Osteoblast (primary cell): ENCODE measurements at regions not wholly inside any gene's neighbourhood (a gene's known extent, or its start where the extent isn't known, plus 50 kb on each side); places are given as distances from the start of the nearest gene placed in this dataset.

Source experiments
- DNase-seq: peaks from one replicate; pipeline ENCODE4 v3.0.0; 2011; ENCODE audit warnings: low spot score, mixed read lengths; ENCODE audit not compliant: insufficient read length; ENCODE audit errors: missing footprints
- H2AFZ ChIP-seq: 2 replicates; pipeline ENCODE4 v1.6.0; 2011; ENCODE audit warnings: mild to moderate bottlenecking, low read length
- H3K27ac ChIP-seq: 2 replicates; pipeline ENCODE4 v1.5.1; 2011; ENCODE audit warnings: mild to moderate bottlenecking, low read depth, low read length, moderate library complexity
- H3K27me3 ChIP-seq: 2 replicates; pipeline ENCODE4 v1.6.0; 2012; ENCODE audit warnings: mild to moderate bottlenecking, control low read depth, inconsistent platforms, low read length, moderate library complexity; ENCODE audit not compliant: insufficient read depth
- H3K36me3 ChIP-seq: 2 replicates; pipeline ENCODE4 v1.5.1; 2011; ENCODE audit warnings: mild to moderate bottlenecking, low read length, control low read depth, moderate library complexity; ENCODE audit not compliant: insufficient read depth
- H3K4me1 ChIP-seq: 2 replicates; pipeline ENCODE4 v1.5.1; 2011; ENCODE audit warnings: mild to moderate bottlenecking, low read length, control low read depth, moderate library complexity; ENCODE audit not compliant: insufficient read depth
- H3K4me2 ChIP-seq: 2 replicates; pipeline ENCODE4 v1.6.0; 2011; ENCODE audit warnings: mild to moderate bottlenecking, low read length; ENCODE audit not compliant: insufficient read depth
- H3K4me3 ChIP-seq: fragments of 200-600 bp; sonication (generic); 3 replicates; pipeline ENCODE4 v1.5.1; 2012; ENCODE audit warnings: mild to moderate bottlenecking, low read length, inconsistent platforms; ENCODE audit not compliant: insufficient read depth
- H3K79me2 ChIP-seq: 2 replicates; pipeline ENCODE4 v1.6.0; 2012; ENCODE audit warnings: mild to moderate bottlenecking, low read length, control low read depth, inconsistent platforms; ENCODE audit not compliant: insufficient read depth
- H3K9me3 ChIP-seq: 2 replicates; pipeline ENCODE4 v1.5.1; 2011; ENCODE audit warnings: low read depth, low read length, control low read depth
- H4K20me1 ChIP-seq: 2 replicates; pipeline ENCODE4 v1.6.0; 2012; ENCODE audit warnings: mild to moderate bottlenecking, low read length, control low read depth; ENCODE audit not compliant: insufficient read depth
- TF ChIP-seq, protein P1 (sequence below): IDR thresholded peaks from 2 replicates; pipeline ENCODE4 v1.5.1; 2011; ENCODE audit warnings: mild to moderate bottlenecking, low read depth, low read length, moderate library complexity; ENCODE audit errors: extremely low read depth

DNA sequence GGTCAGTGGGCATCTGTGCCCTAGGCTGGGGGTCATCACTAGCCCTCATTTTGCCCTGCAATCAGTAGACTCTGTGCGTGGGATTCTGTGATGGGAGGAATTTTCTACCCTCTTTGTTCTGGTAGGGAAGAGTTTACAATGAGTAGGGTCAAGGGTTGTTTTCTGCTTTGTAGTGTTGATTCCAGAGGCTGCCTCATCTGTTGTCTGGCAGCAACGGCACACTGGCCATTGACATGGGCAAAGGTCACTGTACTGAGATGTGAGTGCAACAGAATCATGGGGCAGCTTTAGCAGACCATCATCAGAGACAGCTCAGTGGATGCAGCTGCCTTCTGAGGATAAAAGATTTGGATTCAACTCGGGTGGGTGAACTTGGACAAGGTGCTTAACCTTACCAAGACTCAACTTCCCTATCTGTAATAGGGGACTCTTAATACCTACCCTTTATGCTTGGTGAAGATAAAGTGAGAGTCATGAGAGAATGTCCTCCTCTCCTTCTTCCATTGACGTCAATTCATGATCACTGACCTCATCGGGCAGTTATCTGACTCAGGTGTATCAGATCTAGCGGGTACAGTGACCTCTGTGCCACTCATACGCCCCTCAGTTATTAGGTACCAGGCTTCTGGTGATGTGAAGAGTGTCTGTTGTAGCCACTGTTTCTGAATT lies 127.5 kb downstream of the RPLP1 start:
- Histone ChIP-seq H3K79me2 (no peaks in the 10 kb centered on the region), H3K36me3 (no peaks in the 10 kb centered on the region), H3K9me3 (no peaks in the 10 kb centered on the region), H2AFZ (no peak overlapping the region), H4K20me1 (no peaks in the 10 kb centered on the region), H3K4me3 (no peak overlapping the region), H3K4me1 (no peaks in the 10 kb centered on the region), H3K4me2 (no peak overlapping the region), H3K27ac (no peak overlapping the region), H3K27me3 (peaks cover 42% of the 10 kb centered on the region)
- TF ChIP-seq, protein P1, sequence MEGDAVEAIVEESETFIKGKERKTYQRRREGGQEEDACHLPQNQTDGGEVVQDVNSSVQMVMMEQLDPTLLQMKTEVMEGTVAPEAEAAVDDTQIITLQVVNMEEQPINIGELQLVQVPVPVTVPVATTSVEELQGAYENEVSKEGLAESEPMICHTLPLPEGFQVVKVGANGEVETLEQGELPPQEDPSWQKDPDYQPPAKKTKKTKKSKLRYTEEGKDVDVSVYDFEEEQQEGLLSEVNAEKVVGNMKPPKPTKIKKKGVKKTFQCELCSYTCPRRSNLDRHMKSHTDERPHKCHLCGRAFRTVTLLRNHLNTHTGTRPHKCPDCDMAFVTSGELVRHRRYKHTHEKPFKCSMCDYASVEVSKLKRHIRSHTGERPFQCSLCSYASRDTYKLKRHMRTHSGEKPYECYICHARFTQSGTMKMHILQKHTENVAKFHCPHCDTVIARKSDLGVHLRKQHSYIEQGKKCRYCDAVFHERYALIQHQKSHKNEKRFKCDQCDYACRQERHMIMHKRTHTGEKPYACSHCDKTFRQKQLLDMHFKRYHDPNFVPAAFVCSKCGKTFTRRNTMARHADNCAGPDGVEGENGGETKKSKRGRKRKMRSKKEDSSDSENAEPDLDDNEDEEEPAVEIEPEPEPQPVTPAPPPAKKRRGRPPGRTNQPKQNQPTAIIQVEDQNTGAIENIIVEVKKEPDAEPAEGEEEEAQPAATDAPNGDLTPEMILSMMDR, result no peak
- DNase-seq, result no peak

DNA sequence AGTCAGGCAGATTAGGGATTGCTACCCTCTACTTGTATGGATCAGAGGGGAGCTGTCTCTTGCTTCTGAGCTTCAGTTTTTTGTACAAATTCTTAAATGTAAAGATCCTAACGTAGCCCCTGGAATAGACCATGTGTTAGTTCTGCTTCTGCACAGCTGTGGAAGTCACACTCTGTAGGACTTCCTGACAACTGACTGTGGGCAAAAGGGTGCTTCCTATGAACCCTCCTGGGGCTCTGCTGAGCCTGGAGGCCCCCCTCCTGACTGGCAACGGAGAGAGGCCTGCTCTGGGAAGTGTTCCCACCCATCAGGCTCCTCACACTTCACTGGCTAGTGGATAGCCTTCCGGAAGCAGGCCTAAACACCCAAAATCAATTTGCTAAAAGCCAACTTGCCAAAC lies 131.0 kb downstream of the RPLP1 start:
- H3K27ac ChIP-seq, result no peak overlapping the region
- H3K4me3 ChIP-seq, result no peak overlapping the region
- H3K4me1 ChIP-seq, result no peaks in the 10 kb centered on the region
- no peak for DNase-seq
- peaks cover 52% of the 10 kb centered on the region for H3K27me3 ChIP-seq
- TF ChIP-seq, protein P1, result no peak
- H3K79me2 ChIP-seq, result no peaks in the 10 kb centered on the region
- H3K9me3 ChIP-seq, result no peaks in the 10 kb centered on the region
- H3K36me3 ChIP-seq, result no peaks in the 10 kb centered on the region
- no peak overlapping the region for H3K4me2 ChIP-seq
- no peak overlapping the region for H2AFZ ChIP-seq
- no peaks in the 10 kb centered on the region for H4K20me1 ChIP-seq

DNA sequence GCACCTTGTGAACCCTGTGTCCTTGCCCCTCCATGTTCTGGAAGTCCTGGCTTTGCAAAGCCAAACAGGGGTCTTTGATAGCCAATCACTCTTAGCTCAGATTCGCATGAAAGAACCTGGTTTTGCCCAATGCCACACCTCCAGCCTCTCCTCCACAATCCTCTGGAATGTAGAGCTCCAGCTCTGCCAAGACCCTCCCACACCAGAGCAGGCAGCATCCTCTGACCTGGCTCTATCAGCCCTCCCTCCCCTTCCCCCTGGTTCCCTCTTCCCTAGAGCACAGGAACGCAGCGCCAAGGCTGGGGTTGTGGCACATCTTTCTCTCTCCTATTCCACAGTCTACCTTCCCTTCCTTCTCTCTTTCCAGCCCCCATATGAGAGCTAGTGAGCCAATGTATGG lies 133.3 kb downstream of the RPLP1 start:
- no peak overlapping the region for H3K27ac ChIP-seq
- no peak overlapping the region for H2AFZ ChIP-seq
- H3K79me2 ChIP-seq, result no peaks in the 10 kb centered on the region
- DNase-seq, result no peak
- H3K36me3 ChIP-seq, result no peaks in the 10 kb centered on the region
- H3K4me2 ChIP-seq, result no peak overlapping the region
- TF ChIP-seq, protein P1, result no peak
- no peaks in the 10 kb centered on the region for H3K9me3 ChIP-seq
- no peaks in the 10 kb centered on the region for H4K20me1 ChIP-seq
- no peak overlapping the region for H3K4me3 ChIP-seq
- peaks cover 33% of the 10 kb centered on the region for H3K27me3 ChIP-seq
- no peaks in the 10 kb centered on the region for H3K4me1 ChIP-seq

DNA sequence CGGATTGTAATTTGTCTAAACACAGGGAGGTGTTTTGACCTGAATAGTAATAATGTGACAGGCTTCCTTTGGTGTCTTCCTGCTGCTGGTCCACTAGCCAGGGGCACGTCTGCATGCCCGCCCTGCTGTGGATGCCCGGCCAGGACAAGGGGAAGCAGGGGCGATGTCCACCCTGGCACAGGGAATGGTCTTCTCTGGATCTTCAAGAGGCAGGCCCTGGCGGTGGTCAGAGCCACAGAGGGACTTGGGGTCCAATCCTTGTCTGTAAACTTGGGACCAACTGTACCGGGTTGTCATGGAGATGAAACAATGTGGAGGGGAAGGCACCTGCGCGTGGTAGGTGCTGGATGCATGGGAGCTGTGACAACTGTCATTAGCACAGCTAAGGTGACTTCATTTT lies 134.1 kb downstream of the RPLP1 start:
- Histone ChIP-seq H4K20me1 (no peaks in the 10 kb centered on the region), H3K79me2 (no peaks in the 10 kb centered on the region), H3K4me1 (no peaks in the 10 kb centered on the region), H2AFZ (no peak overlapping the region), H3K9me3 (no peaks in the 10 kb centered on the region), H3K36me3 (no peaks in the 10 kb centered on the region), H3K27me3 (peaks cover 35% of the 10 kb centered on the region), H3K27ac (no peak overlapping the region), H3K4me3 (no peak overlapping the region), H3K4me2 (no peak overlapping the region)
- TF ChIP-seq, protein P1, result no peak
- DNase-seq, result no peak
